ENCODE measurements at regions not wholly inside any gene's neighbourhood (a gene's known extent, or its start where the extent isn't known, plus 50 kb on each side); places are given as distances from the start of the nearest gene placed in this dataset.

DNA sequence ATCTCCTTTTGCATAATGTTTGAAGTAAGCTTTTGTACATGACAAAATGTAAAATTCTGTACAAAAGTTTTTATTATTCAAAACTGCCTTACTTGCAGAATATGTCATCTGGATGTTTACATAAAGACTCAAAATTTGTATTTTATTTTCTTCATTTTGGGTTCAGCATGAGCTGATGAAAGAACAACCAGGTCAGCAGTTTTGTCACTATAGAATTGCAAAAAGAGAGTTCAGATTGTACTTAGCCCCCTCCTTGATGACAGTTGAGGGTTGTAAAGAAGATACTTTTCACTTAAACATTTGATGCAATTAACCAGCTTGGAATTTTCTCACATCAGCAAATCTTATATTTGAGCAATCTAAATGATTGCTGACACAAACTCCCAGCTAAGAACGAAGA is 669.3 kb downstream of the PLA2G4A start:
- TF ChIP-seq, protein P1, sequence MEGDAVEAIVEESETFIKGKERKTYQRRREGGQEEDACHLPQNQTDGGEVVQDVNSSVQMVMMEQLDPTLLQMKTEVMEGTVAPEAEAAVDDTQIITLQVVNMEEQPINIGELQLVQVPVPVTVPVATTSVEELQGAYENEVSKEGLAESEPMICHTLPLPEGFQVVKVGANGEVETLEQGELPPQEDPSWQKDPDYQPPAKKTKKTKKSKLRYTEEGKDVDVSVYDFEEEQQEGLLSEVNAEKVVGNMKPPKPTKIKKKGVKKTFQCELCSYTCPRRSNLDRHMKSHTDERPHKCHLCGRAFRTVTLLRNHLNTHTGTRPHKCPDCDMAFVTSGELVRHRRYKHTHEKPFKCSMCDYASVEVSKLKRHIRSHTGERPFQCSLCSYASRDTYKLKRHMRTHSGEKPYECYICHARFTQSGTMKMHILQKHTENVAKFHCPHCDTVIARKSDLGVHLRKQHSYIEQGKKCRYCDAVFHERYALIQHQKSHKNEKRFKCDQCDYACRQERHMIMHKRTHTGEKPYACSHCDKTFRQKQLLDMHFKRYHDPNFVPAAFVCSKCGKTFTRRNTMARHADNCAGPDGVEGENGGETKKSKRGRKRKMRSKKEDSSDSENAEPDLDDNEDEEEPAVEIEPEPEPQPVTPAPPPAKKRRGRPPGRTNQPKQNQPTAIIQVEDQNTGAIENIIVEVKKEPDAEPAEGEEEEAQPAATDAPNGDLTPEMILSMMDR (IDR thresholded peaks at IDR 0.05): no peak
- TF ChIP-seq ZFX (IDR thresholded peaks at IDR 0.05; ENCODE audit: borderline replicate concordance): no peak

Data from 22Rv1 (cell line).